ENCODE measurements at regions not wholly inside any gene's neighbourhood (a gene's known extent, or its start where the extent isn't known, plus 50 kb on each side); places are given as distances from the start of the nearest gene placed in this dataset.

- H3K36me3 ChIP-seq (ENCODE audit: control insufficient read depth in 2 of 2, insufficient read depth in 2 of 2, low read length in 1 of 2) = no peaks in the 10 kb centered on the region
- H3K9me3 ChIP-seq (ENCODE audit: control insufficient read depth in 2 of 2, insufficient read depth in 1 of 2, low read depth in 1 of 2, low read length in 1 of 2) = no peaks in the 10 kb centered on the region
- H3K27me3 ChIP-seq (ENCODE audit: control insufficient read depth in 1 of 2, insufficient read depth in 2 of 2, low read length in 2 of 2) = no peaks in the 10 kb centered on the region
- no peak overlapping the region for H3K27ac ChIP-seq (ENCODE audit: low read depth in 2 of 2, low read length in 1 of 2)
- H3K4me3 ChIP-seq (ENCODE audit: low read depth in 1 of 2, low read length in 2 of 2) = no peak overlapping the region
- 89 to 95% methylated on average over 6 of the region's 6 CpGs for WGBS, 2 donors
- no peaks in the 10 kb centered on the region for H3K4me1 ChIP-seq (ENCODE audit: control insufficient read depth in 2 of 2, insufficient read depth in 2 of 2, low read length in 1 of 2)
Observed at GRCh38 chr1:58352476-58353092, 193.9 kb downstream of the OMA1 start.

- H3K4me1 ChIP-seq (ENCODE audit: control insufficient read depth in 2 of 2, insufficient read depth in 2 of 2, low read length in 1 of 2) = no peaks in the 10 kb centered on the region
- no peaks in the 10 kb centered on the region for H3K36me3 ChIP-seq (ENCODE audit: control insufficient read depth in 2 of 2, insufficient read depth in 2 of 2, low read length in 1 of 2)
- WGBS, 2 donors = 81 to 84% methylated on average over 7 of the region's 7 CpGs
- no peak overlapping the region for H3K4me3 ChIP-seq (ENCODE audit: low read depth in 1 of 2, low read length in 2 of 2)
- no peaks in the 10 kb centered on the region for H3K27me3 ChIP-seq (ENCODE audit: control insufficient read depth in 1 of 2, insufficient read depth in 2 of 2, low read length in 2 of 2)
- H3K27ac ChIP-seq (ENCODE audit: low read depth in 2 of 2, low read length in 1 of 2) = no peak overlapping the region
- H3K9me3 ChIP-seq (ENCODE audit: control insufficient read depth in 2 of 2, insufficient read depth in 1 of 2, low read depth in 1 of 2, low read length in 1 of 2) = no peaks in the 10 kb centered on the region
Observed at GRCh38 chr1:58346036-58346355, 200.5 kb downstream of the OMA1 start.

GRCh38 chr1:58345215-58346035 is 201.1 kb downstream of the OMA1 start:
- Histone ChIP-seq H3K4me3 (ENCODE audit: low read depth in 1 of 2, low read length in 2 of 2) (no peak overlapping the region), H3K36me3 (ENCODE audit: control insufficient read depth in 2 of 2, insufficient read depth in 2 of 2, low read length in 1 of 2) (no peaks in the 10 kb centered on the region), H3K4me1 (ENCODE audit: control insufficient read depth in 2 of 2, insufficient read depth in 2 of 2, low read length in 1 of 2) (no peaks in the 10 kb centered on the region), H3K27ac (ENCODE audit: low read depth in 2 of 2, low read length in 1 of 2) (no peak overlapping the region), H3K9me3 (ENCODE audit: control insufficient read depth in 2 of 2, insufficient read depth in 1 of 2, low read depth in 1 of 2, low read length in 1 of 2) (no peaks in the 10 kb centered on the region), H3K27me3 (ENCODE audit: control insufficient read depth in 1 of 2, insufficient read depth in 2 of 2, low read length in 2 of 2) (no peaks in the 10 kb centered on the region)
- 68 to 75% methylated on average over 5 of the region's 5 CpGs for WGBS, 2 donors

- Histone ChIP-seq H3K36me3 (ENCODE audit: control insufficient read depth in 2 of 2, insufficient read depth in 2 of 2, low read length in 1 of 2) (no peaks in the 10 kb centered on the region), H3K27me3 (ENCODE audit: control insufficient read depth in 1 of 2, insufficient read depth in 2 of 2, low read length in 2 of 2) (no peaks in the 10 kb centered on the region), H3K4me3 (ENCODE audit: low read depth in 1 of 2, low read length in 2 of 2) (no peak overlapping the region), H3K4me1 (ENCODE audit: control insufficient read depth in 2 of 2, insufficient read depth in 2 of 2, low read length in 1 of 2) (no peaks in the 10 kb centered on the region), H3K9me3 (ENCODE audit: control insufficient read depth in 2 of 2, insufficient read depth in 1 of 2, low read depth in 1 of 2, low read length in 1 of 2) (no peaks in the 10 kb centered on the region), H3K27ac (ENCODE audit: low read depth in 2 of 2, low read length in 1 of 2) (no peak overlapping the region)
- WGBS, 2 donors = 71 to 75% methylated on average over 4 of the region's 4 CpGs
Observed at GRCh38 chr1:58340185-58340584, 206.3 kb downstream of the OMA1 start.

GRCh38 chr1:58338081-58338480 is 208.4 kb downstream of the OMA1 start:
- 44 to 56% methylated on average over 1 of the region's 1 CpG for WGBS, 2 donors
- no peaks in the 10 kb centered on the region for H3K9me3 ChIP-seq (ENCODE audit: control insufficient read depth in 2 of 2, insufficient read depth in 1 of 2, low read depth in 1 of 2, low read length in 1 of 2)
- no peak overlapping the region for H3K27ac ChIP-seq (ENCODE audit: low read depth in 2 of 2, low read length in 1 of 2)
- no peaks in the 10 kb centered on the region for H3K36me3 ChIP-seq (ENCODE audit: control insufficient read depth in 2 of 2, insufficient read depth in 2 of 2, low read length in 1 of 2)
- H3K4me1 ChIP-seq (ENCODE audit: control insufficient read depth in 2 of 2, insufficient read depth in 2 of 2, low read length in 1 of 2) = no peaks in the 10 kb centered on the region
- H3K4me3 ChIP-seq (ENCODE audit: low read depth in 1 of 2, low read length in 2 of 2) = no peak overlapping the region
- H3K27me3 ChIP-seq (ENCODE audit: control insufficient read depth in 1 of 2, insufficient read depth in 2 of 2, low read length in 2 of 2) = no peaks in the 10 kb centered on the region

- no peaks in the 10 kb centered on the region for H3K9me3 ChIP-seq (ENCODE audit: control insufficient read depth in 2 of 2, insufficient read depth in 1 of 2, low read depth in 1 of 2, low read length in 1 of 2)
- 88 to 90% methylated on average over 1 of the region's 1 CpG for WGBS, 2 donors
- no peaks in the 10 kb centered on the region for H3K27me3 ChIP-seq (ENCODE audit: control insufficient read depth in 1 of 2, insufficient read depth in 2 of 2, low read length in 2 of 2)
- no peak overlapping the region for H3K27ac ChIP-seq (ENCODE audit: low read depth in 2 of 2, low read length in 1 of 2)
- H3K4me3 ChIP-seq (ENCODE audit: low read depth in 1 of 2, low read length in 2 of 2) = no peak overlapping the region
- no peaks in the 10 kb centered on the region for H3K4me1 ChIP-seq (ENCODE audit: control insufficient read depth in 2 of 2, insufficient read depth in 2 of 2, low read length in 1 of 2)
- no peaks in the 10 kb centered on the region for H3K36me3 ChIP-seq (ENCODE audit: control insufficient read depth in 2 of 2, insufficient read depth in 2 of 2, low read length in 1 of 2)
Observed at GRCh38 chr1:58333511-58333910, 213.0 kb downstream of the OMA1 start.

- no peaks in the 10 kb centered on the region for H3K4me1 ChIP-seq (ENCODE audit: control insufficient read depth in 2 of 2, insufficient read depth in 2 of 2, low read length in 1 of 2)
- no peak overlapping the region for H3K27ac ChIP-seq (ENCODE audit: low read depth in 2 of 2, low read length in 1 of 2)
- no peaks in the 10 kb centered on the region for H3K27me3 ChIP-seq (ENCODE audit: control insufficient read depth in 1 of 2, insufficient read depth in 2 of 2, low read length in 2 of 2)
- no peaks in the 10 kb centered on the region for H3K36me3 ChIP-seq (ENCODE audit: control insufficient read depth in 2 of 2, insufficient read depth in 2 of 2, low read length in 1 of 2)
- no peaks in the 10 kb centered on the region for H3K9me3 ChIP-seq (ENCODE audit: control insufficient read depth in 2 of 2, insufficient read depth in 1 of 2, low read depth in 1 of 2, low read length in 1 of 2)
- WGBS, 2 donors = 86 to 95% methylated on average over 1 of the region's 1 CpG
- no peak overlapping the region for H3K4me3 ChIP-seq (ENCODE audit: low read depth in 1 of 2, low read length in 2 of 2)
Observed at GRCh38 chr1:58331156-58331555, 215.4 kb downstream of the OMA1 start.

GRCh38 chr1:58325866-58326265 is 220.7 kb downstream of the OMA1 start:
- Histone ChIP-seq H3K4me3 (ENCODE audit: low read depth in 1 of 2, low read length in 2 of 2) (no peak overlapping the region), H3K36me3 (ENCODE audit: control insufficient read depth in 2 of 2, insufficient read depth in 2 of 2, low read length in 1 of 2) (no peaks in the 10 kb centered on the region), H3K9me3 (ENCODE audit: control insufficient read depth in 2 of 2, insufficient read depth in 1 of 2, low read depth in 1 of 2, low read length in 1 of 2) (peaks cover 0 to 2% of the 10 kb centered on the region in 2 donors), H3K4me1 (ENCODE audit: control insufficient read depth in 2 of 2, insufficient read depth in 2 of 2, low read length in 1 of 2) (no peaks in the 10 kb centered on the region), H3K27me3 (ENCODE audit: control insufficient read depth in 1 of 2, insufficient read depth in 2 of 2, low read length in 2 of 2) (no peaks in the 10 kb centered on the region), H3K27ac (ENCODE audit: low read depth in 2 of 2, low read length in 1 of 2) (no peak overlapping the region)
- 58 to 61% methylated on average over 6 of the region's 6 CpGs for WGBS, 2 donors

- Histone ChIP-seq H3K4me3 (ENCODE audit: low read depth in 1 of 2, low read length in 2 of 2) (no peak overlapping the region), H3K36me3 (ENCODE audit: control insufficient read depth in 2 of 2, insufficient read depth in 2 of 2, low read length in 1 of 2) (no peaks in the 10 kb centered on the region), H3K27me3 (ENCODE audit: control insufficient read depth in 1 of 2, insufficient read depth in 2 of 2, low read length in 2 of 2) (no peaks in the 10 kb centered on the region), H3K9me3 (ENCODE audit: control insufficient read depth in 2 of 2, insufficient read depth in 1 of 2, low read depth in 1 of 2, low read length in 1 of 2) (peaks cover 0 to 2% of the 10 kb centered on the region in 2 donors), H3K27ac (ENCODE audit: low read depth in 2 of 2, low read length in 1 of 2) (no peak overlapping the region), H3K4me1 (ENCODE audit: control insufficient read depth in 2 of 2, insufficient read depth in 2 of 2, low read length in 1 of 2) (no peaks in the 10 kb centered on the region)
- WGBS, 2 donors = 78 to 85% methylated on average over 2 of the region's 2 CpGs
Observed at GRCh38 chr1:58324558-58324957, 222.0 kb downstream of the OMA1 start.

All from esophagus (tissue), 2 donors.